RWPE2 (cell line): ENCODE measurements at regions not wholly inside any gene's neighbourhood (a gene's known extent, or its start where the extent isn't known, plus 50 kb on each side); places are given as distances from the start of the nearest gene placed in this dataset.
A peak's percentile ranks its signal among the peaks of the same experiment; 100 is the strongest.

Experiments used
- ATAC-seq: fragments of 200-7000 bp; cut with Tn5 transposase; 3 replicates; pipeline ENCODE4 v1.9.1; 2021; ENCODE audit warnings: low read depth
- DNase-seq: peaks from one replicate; pipeline ENCODE4 v3.0.0-alpha.2; 2020; ENCODE audit warnings: low spot score
- H3K27ac ChIP-seq: fragments of 450-650 bp; 2 replicates; pipeline ENCODE4 v1.5.1; 2017; ENCODE audit warnings: mild to moderate bottlenecking; ENCODE audit not compliant: poor library complexity, severe bottlenecking
- H3K27me3 ChIP-seq: fragments of 250-450 bp; sonication (Bioruptor Pico); 2 replicates; pipeline ENCODE4 v1.5.1; 2021; ENCODE audit warnings: mild to moderate bottlenecking, moderate library complexity; ENCODE audit not compliant: insufficient read depth, poor library complexity, severe bottlenecking
- H3K36me3 ChIP-seq: fragments of 250-450 bp; sonication (Bioruptor Pico); 2 replicates; pipeline ENCODE4 v1.5.1; 2020; ENCODE audit warnings: low read depth, mild to moderate bottlenecking, moderate library complexity
- H3K4me1 ChIP-seq: fragments of 250-450 bp; sonication (Bioruptor Pico); 2 replicates; pipeline ENCODE4 v1.5.1; 2021; ENCODE audit warnings: mild to moderate bottlenecking, moderate library complexity; ENCODE audit not compliant: insufficient read depth, poor library complexity, severe bottlenecking
- H3K4me3 ChIP-seq: fragments of 250-450 bp; sonication (Bioruptor Pico); 2 replicates; pipeline ENCODE4 v1.5.1; 2021; ENCODE audit warnings: mild to moderate bottlenecking, moderate library complexity; ENCODE audit not compliant: severe bottlenecking
- H3K9me3 ChIP-seq: fragments of 250-450 bp; sonication (Bioruptor Pico); 2 replicates; pipeline ENCODE4 v1.5.1; 2021; ENCODE audit warnings: mild to moderate bottlenecking, moderate library complexity; ENCODE audit not compliant: severe bottlenecking
- TF ChIP-seq, protein P1 (sequence below): fragments of 450-650 bp; IDR thresholded peaks from one replicate; pipeline ENCODE4 v1.5.1; 2017; ENCODE audit warnings: mild to moderate bottlenecking, moderate library complexity; ENCODE audit not compliant: poor library complexity, severe bottlenecking

DNA sequence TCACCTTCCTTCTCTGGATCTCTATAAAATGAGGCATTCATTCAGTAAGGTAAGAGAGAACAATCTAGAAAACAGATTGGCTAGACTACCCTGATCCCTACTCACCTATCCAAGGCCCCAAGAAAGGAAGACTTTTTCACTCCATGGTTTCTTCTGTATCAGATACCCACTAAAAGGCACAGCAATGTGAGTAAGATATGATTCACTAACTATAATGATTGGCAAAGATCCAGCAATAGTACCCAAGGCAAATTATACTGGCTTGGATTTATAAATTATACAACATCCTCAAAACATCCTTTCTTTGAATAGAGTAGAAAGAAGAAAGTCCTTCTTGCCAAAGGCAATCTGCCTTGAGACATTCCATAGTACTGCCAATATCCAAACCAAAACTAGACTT lies 1432.0 kb upstream of the GOT2 start:
- no peak overlapping the region for H3K4me3 ChIP-seq
- H3K27ac ChIP-seq: no peak overlapping the region
- no peak for DNase-seq
- no peaks in the 10 kb centered on the region for H3K36me3 ChIP-seq
- H3K4me1 ChIP-seq: peaks cover 2% of the 10 kb centered on the region
- TF ChIP-seq, protein P1, sequence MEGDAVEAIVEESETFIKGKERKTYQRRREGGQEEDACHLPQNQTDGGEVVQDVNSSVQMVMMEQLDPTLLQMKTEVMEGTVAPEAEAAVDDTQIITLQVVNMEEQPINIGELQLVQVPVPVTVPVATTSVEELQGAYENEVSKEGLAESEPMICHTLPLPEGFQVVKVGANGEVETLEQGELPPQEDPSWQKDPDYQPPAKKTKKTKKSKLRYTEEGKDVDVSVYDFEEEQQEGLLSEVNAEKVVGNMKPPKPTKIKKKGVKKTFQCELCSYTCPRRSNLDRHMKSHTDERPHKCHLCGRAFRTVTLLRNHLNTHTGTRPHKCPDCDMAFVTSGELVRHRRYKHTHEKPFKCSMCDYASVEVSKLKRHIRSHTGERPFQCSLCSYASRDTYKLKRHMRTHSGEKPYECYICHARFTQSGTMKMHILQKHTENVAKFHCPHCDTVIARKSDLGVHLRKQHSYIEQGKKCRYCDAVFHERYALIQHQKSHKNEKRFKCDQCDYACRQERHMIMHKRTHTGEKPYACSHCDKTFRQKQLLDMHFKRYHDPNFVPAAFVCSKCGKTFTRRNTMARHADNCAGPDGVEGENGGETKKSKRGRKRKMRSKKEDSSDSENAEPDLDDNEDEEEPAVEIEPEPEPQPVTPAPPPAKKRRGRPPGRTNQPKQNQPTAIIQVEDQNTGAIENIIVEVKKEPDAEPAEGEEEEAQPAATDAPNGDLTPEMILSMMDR: no peak
- ATAC-seq: peak; percentile 66
- no peaks in the 10 kb centered on the region for H3K27me3 ChIP-seq
- H3K9me3 ChIP-seq: no peaks in the 10 kb centered on the region

DNA sequence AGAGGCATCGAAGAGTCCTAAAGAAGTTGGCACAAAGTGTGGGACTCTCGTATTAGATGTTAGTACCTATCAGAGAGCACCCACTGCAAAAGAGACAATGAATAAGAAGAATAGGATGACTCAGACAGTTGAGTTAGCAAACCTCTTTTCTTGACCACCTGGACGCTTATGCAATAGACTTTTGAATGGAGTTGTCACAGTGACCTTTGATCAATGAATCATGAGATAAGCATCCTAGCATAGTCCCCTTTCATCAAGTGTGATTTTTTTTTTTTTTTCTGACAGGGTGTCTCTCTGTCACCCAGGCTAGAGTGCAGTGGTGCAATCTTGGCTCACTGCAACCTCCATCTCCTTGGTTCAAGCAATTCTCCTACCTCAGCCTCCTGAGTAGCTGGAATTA lies 1417.9 kb upstream of the GOT2 start:
- Histone ChIP-seq H3K4me3 (no peak overlapping the region), H3K27me3 (no peaks in the 10 kb centered on the region), H3K9me3 (no peaks in the 10 kb centered on the region), H3K4me1 (no peaks in the 10 kb centered on the region), H3K27ac (no peak overlapping the region), H3K36me3 (no peaks in the 10 kb centered on the region)
- TF ChIP-seq, protein P1: no peak
- DNase-seq (no peak), ATAC-seq (peak; percentile 31; the same call in 1 of the 3 replicates)

DNA sequence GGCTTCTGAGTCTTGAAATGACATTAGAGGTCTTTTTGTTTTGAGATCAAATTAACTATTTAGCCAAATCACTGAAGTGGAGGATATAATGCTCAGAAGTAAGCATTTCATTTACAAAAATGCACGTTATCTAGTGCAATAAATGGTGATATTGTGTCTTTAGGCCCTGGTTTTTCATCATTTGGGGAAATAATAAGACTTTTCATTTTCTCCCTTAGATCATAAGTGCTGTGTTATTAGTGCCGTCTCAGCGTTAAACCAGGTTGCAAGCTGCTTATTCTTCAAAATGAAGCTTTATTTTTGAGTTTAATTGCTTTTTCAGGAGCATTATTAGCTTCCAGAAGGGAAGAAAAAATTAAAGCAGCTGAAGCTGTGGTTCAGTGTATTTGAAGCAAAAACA lies 1416.8 kb upstream of the GOT2 start:
- TF ChIP-seq, protein P1: no peak
- no peak for DNase-seq
- Histone ChIP-seq H3K27me3 (no peaks in the 10 kb centered on the region), H3K4me1 (no peaks in the 10 kb centered on the region), H3K9me3 (no peaks in the 10 kb centered on the region), H3K27ac (no peak overlapping the region), H3K4me3 (no peak overlapping the region), H3K36me3 (no peaks in the 10 kb centered on the region)
- ATAC-seq: no peak

DNA sequence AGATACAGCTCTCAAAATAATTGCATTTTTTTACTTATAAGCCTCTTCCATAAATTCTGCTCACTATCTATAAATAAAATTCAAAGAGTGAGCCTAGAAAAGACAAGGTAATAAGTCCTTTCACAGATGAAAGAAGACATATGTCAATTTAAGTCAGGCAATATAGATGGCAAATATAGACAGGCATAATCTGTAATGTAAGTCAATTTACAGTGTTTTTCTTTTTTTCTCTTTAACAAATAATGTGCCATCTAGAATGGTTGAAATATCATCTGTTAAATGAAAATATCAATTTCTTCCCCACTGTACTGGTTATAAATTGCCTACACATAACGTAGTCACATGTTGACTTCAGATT lies 1409.2 kb upstream of the GOT2 start:
- Histone ChIP-seq H3K4me1 (peaks cover 8% of the 10 kb centered on the region), H3K27me3 (no peaks in the 10 kb centered on the region), H3K36me3 (no peaks in the 10 kb centered on the region), H3K4me3 (no peak overlapping the region), H3K9me3 (no peaks in the 10 kb centered on the region), H3K27ac (peak overlapping the region; percentile 27)
- TF ChIP-seq, protein P1: no peak
- no peak for DNase-seq
- no peak for ATAC-seq

DNA sequence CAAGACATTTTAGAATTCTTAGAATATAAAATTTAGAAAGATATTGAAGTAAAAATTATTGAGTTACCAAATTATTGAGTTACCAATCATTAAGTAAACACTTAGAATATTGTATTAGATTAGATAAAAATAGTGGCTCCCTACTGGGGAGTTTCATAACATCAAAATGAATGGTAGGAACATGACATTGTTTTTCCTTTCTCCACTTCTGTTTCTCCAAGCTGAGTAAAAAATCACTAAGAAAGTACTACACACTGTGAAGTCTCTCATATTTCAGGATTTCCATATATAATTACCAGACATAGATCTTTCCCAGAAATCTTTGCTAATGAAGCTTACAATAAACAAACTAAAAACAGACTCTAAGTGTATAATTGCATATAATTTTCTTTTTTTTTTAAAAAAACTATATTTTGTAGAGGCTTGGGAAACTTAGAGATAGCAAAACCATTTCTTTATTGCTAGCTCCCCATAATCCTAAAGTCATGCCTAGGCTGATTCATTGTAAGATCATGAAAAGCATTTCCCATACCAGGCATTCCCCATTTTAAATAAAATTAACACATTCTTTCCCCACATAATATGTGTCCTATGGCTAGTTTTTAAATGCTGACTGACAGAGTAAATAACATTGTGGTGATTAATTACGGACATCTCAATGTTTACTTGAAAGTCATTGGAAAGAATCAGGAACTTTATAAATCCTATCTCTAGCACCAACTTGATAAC lies 1408.7 kb upstream of the GOT2 start:
- ATAC-seq: peak; percentile 74
- H3K27ac ChIP-seq: peak overlapping the region; percentile 27

More for the DNA sequence above, 1408.7 kb upstream of the GOT2 start:
- TF ChIP-seq, protein P1: no peak
- Histone ChIP-seq H3K4me3 (no peak overlapping the region), H3K27me3 (no peaks in the 10 kb centered on the region), H3K9me3 (peaks cover 4% of the 10 kb centered on the region), H3K36me3 (no peaks in the 10 kb centered on the region), H3K4me1 (peaks cover 8% of the 10 kb centered on the region)
- DNase-seq: no peak
